ENCODE measurements at regions not wholly inside any gene's neighbourhood (a gene's known extent, or its start where the extent isn't known, plus 50 kb on each side); places are given as distances from the start of the nearest gene placed in this dataset.

DNA sequence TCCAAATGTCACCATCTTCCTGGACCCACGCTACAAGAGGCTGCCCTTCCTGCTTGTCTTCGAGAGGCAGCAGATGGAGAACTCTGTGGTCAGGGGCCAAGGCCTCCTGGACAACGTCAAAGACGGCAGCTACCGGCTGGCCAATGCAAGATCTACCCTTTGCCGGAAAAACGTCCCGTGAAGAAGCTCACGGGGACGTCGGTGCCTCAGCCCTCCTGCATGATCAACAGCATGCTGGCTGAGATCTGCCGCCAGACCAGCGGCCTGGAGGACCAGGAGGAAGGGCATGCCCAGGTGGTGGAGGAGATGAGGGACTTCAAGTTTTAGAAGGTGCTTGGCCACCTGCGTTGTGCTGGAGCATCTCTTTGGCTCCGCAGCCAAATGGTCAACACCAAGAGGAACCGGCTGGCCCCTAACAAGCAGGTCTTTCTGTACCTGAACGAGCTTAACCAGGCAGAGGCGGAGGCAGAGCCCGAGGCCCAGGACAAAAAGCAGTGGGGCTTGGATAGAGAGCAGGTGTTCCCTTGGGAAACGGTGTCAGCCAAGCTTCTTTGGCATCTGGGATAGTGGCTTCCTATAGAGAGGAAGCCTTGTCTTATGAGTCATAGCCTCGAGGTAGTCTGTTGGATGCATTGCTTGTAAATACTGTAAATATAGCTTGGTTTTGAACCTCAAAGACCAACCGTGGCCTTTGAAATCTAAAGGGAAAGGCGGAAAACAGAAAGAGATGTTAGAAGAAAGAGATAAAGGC lies 94.8 kb upstream of the ELOVL6 start:
- CTCF ChIA-PET (ENCODE audit: low intra/inter-chr PET ratio, low total read pairs) = no interaction called here
- Histone ChIP-seq H2AFZ (ENCODE audit: low read length) (no peak overlapping the region), H3K27ac (ENCODE audit: extremely low read length, insufficient read depth, low read length) (no peak overlapping the region), H3K4me1 (ENCODE audit: insufficient read depth, low read length) (no peaks in the 10 kb centered on the region), H3K27me3 (ENCODE audit: control insufficient read depth in 1 of 2, insufficient read depth in 2 of 2, low read length in 2 of 2) (no peaks in the 10 kb centered on the region), H3K9me3 (ENCODE audit: low read length) (no peaks in the 10 kb centered on the region), H3K4me3 (replicated peaks in 1 of 3; ENCODE audit: insufficient read depth in 1 of 3, low read depth in 2 of 3, low read length in 3 of 3) (no peak overlapping the region), H3K4me2 (ENCODE audit: low read depth, low read length) (no peak overlapping the region), H3K9ac (ENCODE audit: insufficient read depth, low read depth, low read length) (no peak overlapping the region), H3K79me2 (ENCODE audit: insufficient read depth, low read length) (no peaks in the 10 kb centered on the region), H4K20me1 (ENCODE audit: insufficient read depth, low read length) (no peaks in the 10 kb centered on the region), H3K36me3 (replicated peaks in 1 of 2; ENCODE audit: control insufficient read depth in 1 of 2, insufficient read depth in 2 of 2, low read length in 2 of 2) (no peaks in the 10 kb centered on the region)
- BruUV-seq (replicated peaks) = no TSS peak
- in situ Hi-C loops (cut with HindIII; ENCODE audit: extremely low pct_ligation_motif_present, low pct_unique_long_range_greater_than_20kb) (no loop called here), intact Hi-C loops (cut with micrococcal nuclease; ENCODE audit: unreplicated experiment) (no loop called here)
- no peak for FAIRE-seq
- DNase-seq (ENCODE audit: low spot score) = no peak
- POLR2A ChIA-PET = no interaction called here
- no peak for TF ChIP-seq ZNF263 (CRISPR knock-in tag; IDR thresholded peaks at IDR 0.05)
- no peak for TF ChIP-seq U2AF2 (IDR thresholded peaks at IDR 0.05; ENCODE audit: low read depth, low read length)
- no peak for ATAC-seq
- WGBS (ENCODE audit: low lambda C conversion rate) = 52% methylated on average over 15 of the region's 23 CpGs

DNA sequence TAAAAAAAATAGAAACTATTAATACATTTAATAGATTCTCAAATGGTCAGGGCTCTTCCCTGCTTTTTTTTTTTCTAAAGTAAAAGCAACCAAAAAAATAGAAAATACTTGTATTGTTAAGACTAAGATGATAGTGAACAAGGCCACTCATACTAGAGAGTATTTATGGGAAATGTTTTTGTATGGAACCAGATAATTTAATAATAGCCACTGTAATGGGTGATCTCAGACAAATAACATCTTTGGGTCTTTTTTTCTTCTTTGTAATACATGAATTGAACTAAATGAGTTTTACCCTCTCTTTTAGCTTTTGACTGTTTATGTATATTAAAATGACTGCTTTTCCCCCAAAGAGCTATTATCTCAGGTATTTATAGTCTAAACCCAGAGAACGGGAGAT lies 92.1 kb upstream of the ELOVL6 start:
- intact Hi-C loops (cut with micrococcal nuclease; ENCODE audit: unreplicated experiment) = no loop called here
- Histone ChIP-seq H3K36me3 (replicated peaks in 1 of 2; ENCODE audit: control insufficient read depth in 1 of 2, insufficient read depth in 2 of 2, low read length in 2 of 2) (no peaks in the 10 kb centered on the region), H3K4me1 (ENCODE audit: insufficient read depth, low read length) (no peaks in the 10 kb centered on the region), H3K9me3 (ENCODE audit: low read length) (no peaks in the 10 kb centered on the region), H4K20me1 (ENCODE audit: insufficient read depth, low read length) (no peaks in the 10 kb centered on the region), H3K4me3 (replicated peaks in 1 of 3; ENCODE audit: insufficient read depth in 1 of 3, low read depth in 2 of 3, low read length in 3 of 3) (no peak overlapping the region), H3K4me2 (ENCODE audit: low read depth, low read length) (no peak overlapping the region), H3K9ac (ENCODE audit: insufficient read depth, low read depth, low read length) (no peak overlapping the region), H2AFZ (ENCODE audit: low read length) (no peak overlapping the region), H3K27ac (ENCODE audit: extremely low read length, insufficient read depth, low read length) (no peak overlapping the region), H3K27me3 (ENCODE audit: control insufficient read depth in 1 of 2, insufficient read depth in 2 of 2, low read length in 2 of 2) (no peaks in the 10 kb centered on the region), H3K79me2 (ENCODE audit: insufficient read depth, low read length) (no peaks in the 10 kb centered on the region)
- ChIA-PET POLR2A (no interaction called here), CTCF (ENCODE audit: low intra/inter-chr PET ratio, low total read pairs) (no interaction called here)
- FAIRE-seq (no peak), ATAC-seq (no peak), DNase-seq (ENCODE audit: low spot score) (no peak)
- no TSS peak for BruUV-seq (replicated peaks)
- in situ Hi-C loops (cut with HindIII; ENCODE audit: extremely low pct_ligation_motif_present, low pct_unique_long_range_greater_than_20kb) = no loop called here
- 0% methylated on average over 1 of the region's 1 CpG for WGBS (ENCODE audit: low lambda C conversion rate)
- TF ChIP-seq, protein P1, sequence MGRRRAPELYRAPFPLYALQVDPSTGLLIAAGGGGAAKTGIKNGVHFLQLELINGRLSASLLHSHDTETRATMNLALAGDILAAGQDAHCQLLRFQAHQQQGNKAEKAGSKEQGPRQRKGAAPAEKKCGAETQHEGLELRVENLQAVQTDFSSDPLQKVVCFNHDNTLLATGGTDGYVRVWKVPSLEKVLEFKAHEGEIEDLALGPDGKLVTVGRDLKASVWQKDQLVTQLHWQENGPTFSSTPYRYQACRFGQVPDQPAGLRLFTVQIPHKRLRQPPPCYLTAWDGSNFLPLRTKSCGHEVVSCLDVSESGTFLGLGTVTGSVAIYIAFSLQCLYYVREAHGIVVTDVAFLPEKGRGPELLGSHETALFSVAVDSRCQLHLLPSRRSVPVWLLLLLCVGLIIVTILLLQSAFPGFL (CRISPR knock-in tag; IDR thresholded peaks at IDR 0.05) = no peak
- TF ChIP-seq ZNF549 (CRISPR knock-in tag; IDR thresholded peaks at IDR 0.05) (no peak), FOSL1 (CRISPR knock-in tag; IDR thresholded peaks at IDR 0.05; ENCODE audit: borderline replicate concordance) (no peak), ZBTB7B (CRISPR knock-in tag; IDR thresholded peaks at IDR 0.05) (no peak), HOXA3 (CRISPR knock-in tag; IDR thresholded peaks at IDR 0.05) (no peak), PHB2 (IDR thresholded peaks at IDR 0.05; ENCODE audit: partially characterized antibody) (no peak), ZNF446 (CRISPR knock-in tag; IDR thresholded peaks at IDR 0.05) (no peak)
- TF ChIP-seq, protein P2, sequence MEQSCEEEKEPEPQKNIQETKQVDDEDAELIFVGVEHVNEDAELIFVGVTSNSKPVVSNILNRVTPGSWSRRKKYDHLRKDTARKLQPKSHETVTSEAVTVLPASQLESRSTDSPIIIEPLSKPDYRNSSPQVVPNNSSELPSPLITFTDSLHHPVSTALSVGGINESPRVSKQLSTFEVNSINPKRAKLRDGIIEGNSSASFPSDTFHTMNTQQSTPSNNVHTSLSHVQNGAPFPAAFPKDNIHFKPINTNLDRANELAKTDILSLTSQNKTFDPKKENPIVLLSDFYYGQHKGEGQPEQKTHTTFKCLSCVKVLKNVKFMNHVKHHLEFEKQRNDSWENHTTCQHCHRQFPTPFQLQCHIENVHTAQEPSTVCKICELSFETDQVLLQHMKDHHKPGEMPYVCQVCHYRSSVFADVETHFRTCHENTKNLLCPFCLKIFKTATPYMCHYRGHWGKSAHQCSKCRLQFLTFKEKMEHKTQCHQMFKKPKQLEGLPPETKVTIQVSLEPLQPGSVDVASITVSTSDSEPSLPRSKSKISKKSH (CRISPR knock-in tag; IDR thresholded peaks at IDR 0.05; ENCODE audit: borderline replicate concordance) = no peak
- TF ChIP-seq, protein P3, sequence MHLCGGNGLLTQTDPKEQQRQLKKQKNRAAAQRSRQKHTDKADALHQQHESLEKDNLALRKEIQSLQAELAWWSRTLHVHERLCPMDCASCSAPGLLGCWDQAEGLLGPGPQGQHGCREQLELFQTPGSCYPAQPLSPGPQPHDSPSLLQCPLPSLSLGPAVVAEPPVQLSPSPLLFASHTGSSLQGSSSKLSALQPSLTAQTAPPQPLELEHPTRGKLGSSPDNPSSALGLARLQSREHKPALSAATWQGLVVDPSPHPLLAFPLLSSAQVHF (CRISPR knock-in tag; IDR thresholded peaks at IDR 0.05) = no peak
- TF ChIP-seq, protein P4, sequence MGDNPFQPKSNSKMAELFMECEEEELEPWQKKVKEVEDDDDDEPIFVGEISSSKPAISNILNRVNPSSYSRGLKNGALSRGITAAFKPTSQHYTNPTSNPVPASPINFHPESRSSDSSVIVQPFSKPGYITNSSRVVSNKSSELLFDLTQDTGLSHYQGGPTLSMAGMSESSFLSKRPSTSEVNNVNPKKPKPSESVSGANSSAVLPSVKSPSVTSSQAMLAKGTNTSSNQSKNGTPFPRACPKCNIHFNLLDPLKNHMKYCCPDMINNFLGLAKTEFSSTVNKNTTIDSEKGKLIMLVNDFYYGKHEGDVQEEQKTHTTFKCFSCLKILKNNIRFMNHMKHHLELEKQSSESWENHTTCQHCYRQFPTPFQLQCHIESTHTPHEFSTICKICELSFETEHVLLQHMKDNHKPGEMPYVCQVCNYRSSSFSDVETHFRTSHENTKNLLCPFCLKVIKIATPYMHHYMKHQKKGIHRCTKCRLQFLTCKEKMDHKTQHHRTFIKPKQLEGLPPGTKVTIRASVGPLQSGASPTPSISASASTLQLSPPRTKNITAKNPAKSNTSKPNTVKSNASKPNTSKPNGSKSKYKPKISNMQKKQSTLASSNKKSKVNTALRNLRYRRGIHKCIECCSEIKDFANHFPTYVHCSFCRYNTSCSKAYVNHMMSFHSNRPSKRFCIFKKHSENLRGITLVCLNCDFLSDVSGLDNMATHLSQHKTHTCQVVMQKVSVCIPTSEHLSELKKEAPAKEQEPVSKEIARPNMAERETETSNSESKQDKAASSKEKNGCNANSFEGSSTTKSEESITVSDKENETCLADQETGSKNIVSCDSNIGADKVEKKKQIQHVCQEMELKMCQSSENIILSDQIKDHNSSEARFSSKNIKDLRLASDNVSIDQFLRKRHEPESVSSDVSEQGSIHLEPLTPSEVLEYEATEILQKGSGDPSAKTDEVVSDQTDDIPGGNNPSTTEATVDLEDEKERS (CRISPR knock-in tag; IDR thresholded peaks at IDR 0.05) = no peak

Data from HepG2 (cell line).